ENCODE measurements at regions not wholly inside any gene's neighbourhood (a gene's known extent, or its start where the extent isn't known, plus 50 kb on each side); places are given as distances from the start of the nearest gene placed in this dataset.
A peak's percentile ranks its signal among the peaks of the same experiment; 100 is the strongest.

- no peak for DNase-seq
Measured at GRCh38 chr6:21429291-21429690, 164.3 kb upstream of the SOX4 start.

- peak; percentile 11 for DNase-seq
Measured at GRCh38 chr6:21431526-21431925, 162.0 kb upstream of the SOX4 start.

- DNase-seq: no peak
Measured at GRCh38 chr6:21436625-21437024, 156.9 kb upstream of the SOX4 start.

- no peak for DNase-seq
Measured at GRCh38 chr6:21437581-21437980, 156.0 kb upstream of the SOX4 start.

GRCh38 chr6:21438237-21438985 is 155.1 kb upstream of the SOX4 start:
- DNase-seq: peak; percentile 80

- peak; percentile 55 for DNase-seq
Measured at GRCh38 chr6:21438986-21439352, 154.6 kb upstream of the SOX4 start.

- no peak for DNase-seq
Measured at GRCh38 chr6:21441386-21441785, 152.2 kb upstream of the SOX4 start.

GRCh38 chr6:21442874-21443273 is 150.7 kb upstream of the SOX4 start:
- DNase-seq: no peak

- DNase-seq: no peak
Measured at GRCh38 chr6:21444711-21445260, 148.8 kb upstream of the SOX4 start.

GRCh38 chr6:21447987-21448386 is 145.6 kb upstream of the SOX4 start:
- DNase-seq: no peak

GRCh38 chr6:21448485-21449109 is 145.0 kb upstream of the SOX4 start:
- DNase-seq: no peak

- no peak for DNase-seq
Measured at GRCh38 chr6:21450149-21450548, 143.4 kb upstream of the SOX4 start.

GRCh38 chr6:21450628-21451027 is 142.9 kb upstream of the SOX4 start:
- DNase-seq: no peak

GRCh38 chr6:21451546-21452013 is 142.0 kb upstream of the SOX4 start:
- no peak for DNase-seq

- no peak for DNase-seq
Measured at GRCh38 chr6:21454262-21454661, 139.3 kb upstream of the SOX4 start.

GRCh38 chr6:21455071-21455470 is 138.5 kb upstream of the SOX4 start:
- no peak for DNase-seq

GRCh38 chr6:21457647-21458046 is 135.9 kb upstream of the SOX4 start:
- DNase-seq: no peak

GRCh38 chr6:21459641-21460040 is 133.9 kb upstream of the SOX4 start:
- no peak for DNase-seq

GRCh38 chr6:21461844-21462518 is 131.6 kb upstream of the SOX4 start:
- no peak for DNase-seq

GRCh38 chr6:21462519-21462852 is 131.1 kb upstream of the SOX4 start:
- DNase-seq: no peak

GRCh38 chr6:21467091-21467490 is 126.5 kb upstream of the SOX4 start:
- DNase-seq: no peak

GRCh38 chr6:21468461-21468860 is 125.1 kb upstream of the SOX4 start:
- no peak for DNase-seq

GRCh38 chr6:21469213-21469612 is 124.3 kb upstream of the SOX4 start:
- DNase-seq: no peak

GRCh38 chr6:21476112-21476511 is 117.4 kb upstream of the SOX4 start:
- no peak for DNase-seq
